ENCODE measurements at regions not wholly inside any gene's neighbourhood (a gene's known extent, or its start where the extent isn't known, plus 50 kb on each side); places are given as distances from the start of the nearest gene placed in this dataset.
"Not testable (repeated sequence)": the region's sequence is repeated elsewhere in the genome, so short reads cannot be mapped to it uniquely, and the experiment has no call there.

DNA sequence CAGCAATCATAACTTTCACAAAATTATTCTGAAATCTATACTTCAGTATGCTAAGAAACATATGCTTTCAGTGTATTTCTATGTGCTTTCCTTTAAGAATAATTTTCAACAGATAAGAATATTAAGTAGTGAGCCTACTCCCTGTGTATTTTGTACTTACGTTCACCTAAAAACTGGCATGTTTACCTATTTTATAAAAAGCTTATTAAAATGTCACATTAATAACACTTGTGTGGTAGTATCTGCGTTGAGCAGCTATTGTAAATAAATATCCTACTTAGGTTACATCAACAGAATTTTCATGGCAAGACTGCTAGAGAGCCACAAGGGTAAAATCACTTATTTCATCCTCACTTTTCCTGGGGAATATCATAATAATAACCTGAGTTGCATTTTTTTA is 113.4 kb upstream of the SLITRK5 start:
- H2AFZ ChIP-seq (ENCODE audit: low read length) = no peak overlapping the region
- DNase-seq (ENCODE audit: low spot score) = no peak
- no peak overlapping the region for H3K4me2 ChIP-seq (ENCODE audit: low read depth, low read length)
- no peaks in the 10 kb centered on the region for H3K27me3 ChIP-seq (ENCODE audit: control insufficient read depth in 1 of 2, insufficient read depth in 2 of 2, low read length in 2 of 2)
- no peak overlapping the region for H3K4me3 ChIP-seq (replicated peaks in 1 of 3; ENCODE audit: insufficient read depth in 1 of 3, low read depth in 2 of 3, low read length in 3 of 3)
- H3K36me3 ChIP-seq (replicated peaks in 1 of 2; ENCODE audit: control insufficient read depth in 1 of 2, insufficient read depth in 2 of 2, low read length in 2 of 2) = no peaks in the 10 kb centered on the region
- H3K79me2 ChIP-seq (ENCODE audit: insufficient read depth, low read length) = no peaks in the 10 kb centered on the region
- intact Hi-C loops (cut with micrococcal nuclease; ENCODE audit: unreplicated experiment) = no loop called here
- H4K20me1 ChIP-seq (ENCODE audit: insufficient read depth, low read length) = no peaks in the 10 kb centered on the region
- 4% methylated on average over 2 of the region's 2 CpGs for WGBS (ENCODE audit: low lambda C conversion rate)
- no peak for FAIRE-seq
- no peak for ATAC-seq
- ChIA-PET POLR2A (no interaction called here), CTCF (ENCODE audit: low intra/inter-chr PET ratio, low total read pairs) (no interaction called here)
- peaks cover 4% of the 10 kb centered on the region for H3K4me1 ChIP-seq (ENCODE audit: insufficient read depth, low read length)
- H3K9ac ChIP-seq (ENCODE audit: insufficient read depth, low read depth, low read length) = no peak overlapping the region
- no peaks in the 10 kb centered on the region for H3K9me3 ChIP-seq (ENCODE audit: low read length)
- TF ChIP-seq GABPB1 (CRISPR knock-in tag; IDR thresholded peaks at IDR 0.05) (no peak), ARNTL (CRISPR knock-in tag; IDR thresholded peaks at IDR 0.05) (no peak), ZNF883 (CRISPR knock-in tag; IDR thresholded peaks at IDR 0.05; ENCODE audit: not compliant biosample characterization) (no peak), RAD21 (CRISPR knock-in tag; IDR thresholded peaks at IDR 0.05) (no peak), ZNF207 (IDR thresholded peaks at IDR 0.05; ENCODE audit: borderline replicate concordance) (no peak), ZNF232 (CRISPR knock-in tag; IDR thresholded peaks at IDR 0.05; ENCODE audit: borderline replicate concordance) (no peak)
- TF ChIP-seq, protein P1, sequence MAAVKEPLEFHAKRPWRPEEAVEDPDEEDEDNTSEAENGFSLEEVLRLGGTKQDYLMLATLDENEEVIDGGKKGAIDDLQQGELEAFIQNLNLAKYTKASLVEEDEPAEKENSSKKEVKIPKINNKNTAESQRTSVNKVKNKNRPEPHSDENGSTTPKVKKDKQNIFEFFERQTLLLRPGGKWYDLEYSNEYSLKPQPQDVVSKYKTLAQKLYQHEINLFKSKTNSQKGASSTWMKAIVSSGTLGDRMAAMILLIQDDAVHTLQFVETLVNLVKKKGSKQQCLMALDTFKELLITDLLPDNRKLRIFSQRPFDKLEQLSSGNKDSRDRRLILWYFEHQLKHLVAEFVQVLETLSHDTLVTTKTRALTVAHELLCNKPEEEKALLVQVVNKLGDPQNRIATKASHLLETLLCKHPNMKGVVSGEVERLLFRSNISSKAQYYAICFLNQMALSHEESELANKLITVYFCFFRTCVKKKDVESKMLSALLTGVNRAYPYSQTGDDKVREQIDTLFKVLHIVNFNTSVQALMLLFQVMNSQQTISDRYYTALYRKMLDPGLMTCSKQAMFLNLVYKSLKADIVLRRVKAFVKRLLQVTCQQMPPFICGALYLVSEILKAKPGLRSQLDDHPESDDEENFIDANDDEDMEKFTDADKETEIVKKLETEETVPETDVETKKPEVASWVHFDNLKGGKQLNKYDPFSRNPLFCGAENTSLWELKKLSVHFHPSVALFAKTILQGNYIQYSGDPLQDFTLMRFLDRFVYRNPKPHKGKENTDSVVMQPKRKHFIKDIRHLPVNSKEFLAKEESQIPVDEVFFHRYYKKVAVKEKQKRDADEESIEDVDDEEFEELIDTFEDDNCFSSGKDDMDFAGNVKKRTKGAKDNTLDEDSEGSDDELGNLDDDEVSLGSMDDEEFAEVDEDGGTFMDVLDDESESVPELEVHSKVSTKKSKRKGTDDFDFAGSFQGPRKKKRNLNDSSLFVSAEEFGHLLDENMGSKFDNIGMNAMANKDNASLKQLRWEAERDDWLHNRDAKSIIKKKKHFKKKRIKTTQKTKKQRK (IDR thresholded peaks at IDR 0.05; ENCODE audit: low read length) = no peak
- TF ChIP-seq, protein P2, sequence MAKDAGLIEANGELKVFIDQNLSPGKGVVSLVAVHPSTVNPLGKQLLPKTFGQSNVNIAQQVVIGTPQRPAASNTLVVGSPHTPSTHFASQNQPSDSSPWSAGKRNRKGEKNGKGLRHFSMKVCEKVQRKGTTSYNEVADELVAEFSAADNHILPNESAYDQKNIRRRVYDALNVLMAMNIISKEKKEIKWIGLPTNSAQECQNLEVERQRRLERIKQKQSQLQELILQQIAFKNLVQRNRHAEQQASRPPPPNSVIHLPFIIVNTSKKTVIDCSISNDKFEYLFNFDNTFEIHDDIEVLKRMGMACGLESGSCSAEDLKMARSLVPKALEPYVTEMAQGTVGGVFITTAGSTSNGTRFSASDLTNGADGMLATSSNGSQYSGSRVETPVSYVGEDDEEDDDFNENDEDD (CRISPR knock-in tag; IDR thresholded peaks at IDR 0.05; ENCODE audit: borderline replicate concordance) = no peak
- TF ChIP-seq, protein P3, sequence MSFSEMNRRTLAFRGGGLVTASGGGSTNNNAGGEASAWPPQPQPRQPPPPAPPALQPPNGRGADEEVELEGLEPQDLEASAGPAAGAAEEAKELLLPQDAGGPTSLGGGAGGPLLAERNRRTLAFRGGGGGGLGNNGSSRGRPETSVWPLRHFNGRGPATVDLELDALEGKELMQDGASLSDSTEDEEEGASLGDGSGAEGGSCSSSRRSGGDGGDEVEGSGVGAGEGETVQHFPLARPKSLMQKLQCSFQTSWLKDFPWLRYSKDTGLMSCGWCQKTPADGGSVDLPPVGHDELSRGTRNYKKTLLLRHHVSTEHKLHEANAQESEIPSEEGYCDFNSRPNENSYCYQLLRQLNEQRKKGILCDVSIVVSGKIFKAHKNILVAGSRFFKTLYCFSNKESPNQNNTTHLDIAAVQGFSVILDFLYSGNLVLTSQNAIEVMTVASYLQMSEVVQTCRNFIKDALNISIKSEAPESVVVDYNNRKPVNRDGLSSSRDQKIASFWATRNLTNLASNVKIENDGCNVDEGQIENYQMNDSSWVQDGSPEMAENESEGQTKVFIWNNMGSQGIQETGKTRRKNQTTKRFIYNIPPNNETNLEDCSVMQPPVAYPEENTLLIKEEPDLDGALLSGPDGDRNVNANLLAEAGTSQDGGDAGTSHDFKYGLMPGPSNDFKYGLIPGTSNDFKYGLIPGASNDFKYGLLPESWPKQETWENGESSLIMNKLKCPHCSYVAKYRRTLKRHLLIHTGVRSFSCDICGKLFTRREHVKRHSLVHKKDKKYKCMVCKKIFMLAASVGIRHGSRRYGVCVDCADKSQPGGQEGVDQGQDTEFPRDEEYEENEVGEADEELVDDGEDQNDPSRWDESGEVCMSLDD (CRISPR knock-in tag; IDR thresholded peaks at IDR 0.05; ENCODE audit: borderline replicate concordance) = no peak
- H3K27ac ChIP-seq (ENCODE audit: extremely low read length, insufficient read depth, low read length) = no peak overlapping the region
- in situ Hi-C loops (cut with HindIII; ENCODE audit: extremely low pct_ligation_motif_present, low pct_unique_long_range_greater_than_20kb) = no loop called here
- BruUV-seq (replicated peaks) = no TSS peak

DNA sequence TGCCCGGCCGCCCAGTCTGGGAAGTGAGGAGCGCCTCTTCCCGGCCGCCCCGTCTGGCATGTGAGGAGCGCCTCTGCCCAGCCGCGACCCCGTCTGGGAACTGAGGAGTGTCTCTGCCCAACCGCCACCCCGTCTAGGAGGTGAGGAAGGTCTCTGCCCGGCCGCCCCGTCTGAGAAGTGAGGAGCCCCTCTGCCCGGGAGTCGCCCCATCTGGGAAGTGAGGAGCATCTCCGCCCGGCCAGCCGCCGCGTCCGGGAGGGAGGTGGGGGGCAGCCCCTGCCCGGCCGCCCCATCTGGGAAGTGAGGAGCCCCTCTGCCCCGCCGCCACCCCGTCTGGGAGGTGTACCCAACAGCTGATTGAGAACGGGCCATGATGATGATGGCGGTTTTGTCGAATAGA is 109.6 kb upstream of the SLITRK5 start:
- H3K79me2 ChIP-seq (ENCODE audit: insufficient read depth, low read length); H3K4me1 ChIP-seq (ENCODE audit: insufficient read depth, low read length); H3K4me2 ChIP-seq (ENCODE audit: low read depth, low read length); H2AFZ ChIP-seq (ENCODE audit: low read length); H3K36me3 ChIP-seq (replicated peaks in 1 of 2; ENCODE audit: control insufficient read depth in 1 of 2, insufficient read depth in 2 of 2, low read length in 2 of 2); FAIRE-seq; in situ Hi-C loops (cut with HindIII; ENCODE audit: extremely low pct_ligation_motif_present, low pct_unique_long_range_greater_than_20kb); POLR2A ChIA-PET; intact Hi-C loops (cut with micrococcal nuclease; ENCODE audit: unreplicated experiment); H3K9me3 ChIP-seq (ENCODE audit: low read length); CTCF ChIA-PET (ENCODE audit: low intra/inter-chr PET ratio, low total read pairs); BruUV-seq (replicated peaks); H3K27me3 ChIP-seq (ENCODE audit: control insufficient read depth in 1 of 2, insufficient read depth in 2 of 2, low read length in 2 of 2); ATAC-seq; DNase-seq (ENCODE audit: low spot score); H4K20me1 ChIP-seq (ENCODE audit: insufficient read depth, low read length); H3K27ac ChIP-seq (ENCODE audit: extremely low read length, insufficient read depth, low read length); H3K9ac ChIP-seq (ENCODE audit: insufficient read depth, low read depth, low read length); H3K4me3 ChIP-seq (replicated peaks in 1 of 3; ENCODE audit: insufficient read depth in 1 of 3, low read depth in 2 of 3, low read length in 3 of 3): not testable (repeated sequence)
- WGBS (ENCODE audit: low lambda C conversion rate) = 61% methylated on average over 16 of the region's 31 CpGs

Measured in HepG2 (cell line).